Right atrium auricular region (tissue), 2 donors: ENCODE measurements at regions not wholly inside any gene's neighbourhood (a gene's known extent, or its start where the extent isn't known, plus 50 kb on each side); places are given as distances from the start of the nearest gene placed in this dataset.

Experiments used
- DNase-seq: peaks from one replicate; pipeline ENCODE4 v3.0.0-alpha.2; 2019; ENCODE audit warnings: low spot score
- H3K27ac ChIP-seq, 2 donors: fragments of 200-600 bp; sonication (generic); 1 replicate in 1 of 2; 2 replicates in 1 of 2; pipeline ENCODE4 v1.5.1; 2016 to 2019
- H3K27me3 ChIP-seq, 2 donors: fragments of 200-600 bp; sonication (generic); one replicate each; pipeline versions ENCODE4 v1.5.1 to v1.6.0; 2017 to 2019
- H3K36me3 ChIP-seq: fragments of 200-600 bp; sonication (generic); one replicate; pipeline ENCODE4 v1.5.1; 2016
- H3K4me1 ChIP-seq, 2 donors: fragments of 200-600 bp; sonication (generic); one replicate each; pipeline versions ENCODE4 v1.5.1 to v1.6.0; 2017 to 2019
- H3K4me3 ChIP-seq, 2 donors: fragments of 200-600 bp; sonication (generic); 1 replicate in 1 of 2; 2 replicates in 1 of 2; pipeline ENCODE4 v1.5.1; 2017 to 2019; ENCODE audit warnings: mild to moderate bottlenecking in 1 of 2, moderate library complexity in 1 of 2
- H3K9me3 ChIP-seq, 2 donors: fragments of 200-600 bp; sonication (generic); one replicate each; pipeline ENCODE4 v1.5.1; 2019
- TF ChIP-seq, protein P1 (sequence below), 2 donors: fragments of 200-600 bp; sonication (generic); IDR thresholded peaks; one replicate each; pipeline ENCODE4 v1.5.1; 2019; ENCODE audit warnings: antibody characterized with exemption in 2 of 2

DNA sequence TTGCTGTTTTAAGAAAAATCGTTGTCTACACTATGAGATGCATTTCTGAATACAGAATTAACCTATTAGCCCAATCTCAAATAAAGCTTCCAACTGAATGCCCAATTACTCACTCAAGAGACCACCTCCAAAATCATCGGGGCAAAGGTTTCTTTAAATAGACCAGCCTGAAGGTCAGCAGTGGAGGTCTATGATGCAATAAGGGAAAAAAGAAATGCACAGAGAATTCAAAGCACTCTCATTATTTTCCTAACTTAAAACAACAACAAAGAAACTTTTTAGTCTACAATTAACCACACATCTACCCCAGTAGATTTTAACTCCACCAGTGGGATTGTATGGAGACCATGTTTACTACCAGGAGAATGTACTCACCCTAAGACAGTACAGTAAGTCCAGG lies 657.7 kb upstream of the CCDC54 start:
- Histone ChIP-seq H3K4me1 (no peaks in the 10 kb centered on the region), H3K4me3 (no peak overlapping the region), H3K9me3 (no peaks in the 10 kb centered on the region), H3K27ac (no peak overlapping the region), H3K27me3 (no peaks in the 10 kb centered on the region), H3K36me3 (no peaks in the 10 kb centered on the region)
- DNase-seq = no peak
- TF ChIP-seq, protein P1, sequence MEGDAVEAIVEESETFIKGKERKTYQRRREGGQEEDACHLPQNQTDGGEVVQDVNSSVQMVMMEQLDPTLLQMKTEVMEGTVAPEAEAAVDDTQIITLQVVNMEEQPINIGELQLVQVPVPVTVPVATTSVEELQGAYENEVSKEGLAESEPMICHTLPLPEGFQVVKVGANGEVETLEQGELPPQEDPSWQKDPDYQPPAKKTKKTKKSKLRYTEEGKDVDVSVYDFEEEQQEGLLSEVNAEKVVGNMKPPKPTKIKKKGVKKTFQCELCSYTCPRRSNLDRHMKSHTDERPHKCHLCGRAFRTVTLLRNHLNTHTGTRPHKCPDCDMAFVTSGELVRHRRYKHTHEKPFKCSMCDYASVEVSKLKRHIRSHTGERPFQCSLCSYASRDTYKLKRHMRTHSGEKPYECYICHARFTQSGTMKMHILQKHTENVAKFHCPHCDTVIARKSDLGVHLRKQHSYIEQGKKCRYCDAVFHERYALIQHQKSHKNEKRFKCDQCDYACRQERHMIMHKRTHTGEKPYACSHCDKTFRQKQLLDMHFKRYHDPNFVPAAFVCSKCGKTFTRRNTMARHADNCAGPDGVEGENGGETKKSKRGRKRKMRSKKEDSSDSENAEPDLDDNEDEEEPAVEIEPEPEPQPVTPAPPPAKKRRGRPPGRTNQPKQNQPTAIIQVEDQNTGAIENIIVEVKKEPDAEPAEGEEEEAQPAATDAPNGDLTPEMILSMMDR (IDR thresholded peaks at IDR 0.05) = no peak

DNA sequence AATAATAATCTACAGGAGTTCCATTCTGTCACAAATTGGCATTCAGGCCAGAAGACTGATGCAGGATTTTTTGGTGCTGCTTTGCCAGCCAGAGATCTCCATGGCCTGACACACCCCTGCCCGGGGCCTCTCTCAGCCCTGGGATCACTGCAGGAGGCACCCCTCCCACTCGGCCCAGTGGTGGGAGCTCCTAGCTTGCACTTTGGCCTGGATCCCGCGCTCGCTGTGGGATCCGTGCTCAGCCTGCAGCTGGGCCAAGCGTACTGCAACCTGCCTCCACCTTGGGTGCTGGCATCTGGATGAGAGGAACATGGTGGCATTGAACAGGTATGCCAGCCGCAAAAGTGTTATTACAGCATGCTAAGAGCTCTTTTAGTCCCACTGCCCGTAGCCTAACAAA lies 656.7 kb upstream of the CCDC54 start:
- H3K4me3 ChIP-seq = no peak overlapping the region
- TF ChIP-seq, protein P1 (IDR thresholded peaks at IDR 0.05) = no peak
- H3K9me3 ChIP-seq = no peaks in the 10 kb centered on the region
- DNase-seq = no peak
- no peaks in the 10 kb centered on the region for H3K27me3 ChIP-seq
- no peak overlapping the region for H3K27ac ChIP-seq
- H3K36me3 ChIP-seq = no peaks in the 10 kb centered on the region
- H3K4me1 ChIP-seq = no peaks in the 10 kb centered on the region

DNA sequence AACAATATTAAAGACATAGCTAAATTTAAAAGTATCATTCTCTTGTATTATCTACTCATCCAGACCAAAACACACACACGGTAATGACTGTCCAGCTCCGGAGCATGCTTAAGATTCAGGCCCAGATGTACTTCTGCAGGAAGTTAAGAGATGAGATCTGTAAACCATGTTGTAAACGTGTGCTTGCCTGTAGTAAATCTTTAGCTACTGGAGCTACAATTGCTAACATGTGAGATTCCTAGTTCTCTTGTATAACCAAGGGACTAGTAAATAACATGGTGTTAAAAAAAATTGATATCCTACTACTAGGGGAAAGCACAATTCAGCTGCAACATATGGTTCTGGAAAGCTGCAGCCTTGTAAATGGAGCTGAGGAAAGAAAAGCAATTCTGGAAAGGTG lies 651.7 kb upstream of the CCDC54 start:
- TF ChIP-seq, protein P1 (IDR thresholded peaks at IDR 0.05) = no peak
- no peaks in the 10 kb centered on the region for H3K36me3 ChIP-seq
- H3K4me3 ChIP-seq = no peak overlapping the region
- H3K27ac ChIP-seq = no peak overlapping the region
- no peaks in the 10 kb centered on the region for H3K9me3 ChIP-seq
- no peak for DNase-seq
- H3K27me3 ChIP-seq = no peaks in the 10 kb centered on the region
- H3K4me1 ChIP-seq = no peaks in the 10 kb centered on the region

DNA sequence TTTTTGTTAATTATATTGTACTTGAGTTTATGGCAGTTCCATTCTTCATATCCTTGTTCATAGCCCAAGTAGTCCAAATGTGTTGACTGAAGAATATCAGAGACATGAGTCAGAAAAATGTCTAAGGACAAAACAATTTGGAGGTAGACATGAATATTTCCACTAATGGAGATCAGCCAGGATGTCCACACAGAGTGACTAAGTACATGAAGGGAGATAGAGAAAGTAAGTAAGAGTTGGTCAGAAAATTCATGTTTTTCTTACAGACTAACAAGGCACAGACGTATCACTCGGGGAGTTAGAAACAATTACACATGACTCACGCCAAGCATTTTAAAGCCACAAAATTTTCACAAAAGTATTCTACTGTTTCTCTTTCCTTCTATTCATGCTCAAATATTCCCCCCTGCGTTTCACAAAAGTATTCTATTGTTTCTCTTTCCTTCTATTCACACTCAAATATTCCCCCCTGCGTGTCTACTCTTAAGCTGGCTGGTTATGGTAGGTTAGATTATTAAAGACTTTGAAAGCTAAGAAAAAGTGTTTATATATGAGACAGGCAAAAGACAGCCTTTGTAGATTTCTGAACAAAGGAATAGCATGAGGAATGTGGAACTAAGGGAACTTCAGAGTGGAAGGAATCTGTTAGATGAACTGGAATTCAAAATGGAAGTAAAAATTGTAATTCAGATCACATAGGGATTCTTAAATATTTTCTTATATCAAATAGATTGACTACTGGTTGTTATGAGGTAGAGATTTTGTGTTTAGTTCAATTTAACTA lies 648.7 kb upstream of the CCDC54 start:
- DNase-seq = no peak
- Histone ChIP-seq H3K4me1 (no peaks in the 10 kb centered on the region), H3K9me3 (no peaks in the 10 kb centered on the region), H3K4me3 (no peak overlapping the region), H3K27ac (peak overlapping the region in 1 of 2 donors; percentile 63), H3K36me3 (no peaks in the 10 kb centered on the region), H3K27me3 (no peaks in the 10 kb centered on the region)
- TF ChIP-seq, protein P1 (IDR thresholded peaks at IDR 0.05) = no peak

DNA sequence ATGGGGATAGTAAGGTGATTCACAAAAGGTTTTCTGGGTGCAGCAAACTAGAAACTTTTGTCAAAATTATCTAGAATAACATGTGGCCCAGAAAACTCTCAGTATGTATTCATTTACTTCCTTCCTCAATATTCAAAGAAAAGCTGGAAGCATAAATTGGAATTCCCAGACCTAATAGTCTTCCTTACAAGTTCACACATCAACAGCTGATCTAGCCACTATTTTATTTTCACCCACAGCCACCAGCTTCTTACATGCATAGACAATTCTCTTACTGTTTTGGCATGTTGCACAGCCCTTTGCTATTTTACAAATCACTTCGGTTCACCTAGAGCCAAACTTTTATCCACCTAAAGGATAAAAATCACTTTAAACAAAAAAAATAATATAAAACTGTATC lies 647.8 kb upstream of the CCDC54 start:
- TF ChIP-seq, protein P1 (IDR thresholded peaks at IDR 0.05) = no peak
- no peak overlapping the region for H3K27ac ChIP-seq
- H3K27me3 ChIP-seq = no peaks in the 10 kb centered on the region
- no peak overlapping the region for H3K4me3 ChIP-seq
- H3K9me3 ChIP-seq = no peaks in the 10 kb centered on the region
- DNase-seq = no peak
- no peaks in the 10 kb centered on the region for H3K36me3 ChIP-seq
- no peaks in the 10 kb centered on the region for H3K4me1 ChIP-seq

DNA sequence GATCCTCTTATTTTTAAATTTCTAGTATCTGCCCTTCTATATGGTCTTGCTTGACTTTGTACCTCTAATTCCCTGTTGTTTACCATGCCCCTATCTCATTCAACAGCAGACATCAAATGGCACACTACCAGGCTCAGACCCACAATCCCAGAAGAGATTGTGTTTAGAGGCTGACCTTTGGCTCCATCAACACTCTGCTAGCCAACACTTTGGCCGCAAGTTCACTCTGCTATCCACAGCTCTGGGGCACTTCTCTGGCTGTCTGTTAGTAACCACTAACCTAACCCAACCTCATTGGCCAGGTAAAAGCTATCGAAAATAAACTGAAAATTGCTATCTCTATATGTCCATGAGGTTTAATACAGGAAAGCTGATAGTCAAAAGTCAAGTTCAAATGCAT lies 646.0 kb upstream of the CCDC54 start:
- H3K27ac ChIP-seq = no peak overlapping the region
- TF ChIP-seq, protein P1 (IDR thresholded peaks at IDR 0.05) = no peak
- H3K27me3 ChIP-seq = no peaks in the 10 kb centered on the region
- H3K36me3 ChIP-seq = no peaks in the 10 kb centered on the region
- H3K4me1 ChIP-seq = no peaks in the 10 kb centered on the region
- DNase-seq = no peak
- no peaks in the 10 kb centered on the region for H3K9me3 ChIP-seq
- no peak overlapping the region for H3K4me3 ChIP-seq
